ENCODE measurements at regions not wholly inside any gene's neighbourhood (a gene's known extent, or its start where the extent isn't known, plus 50 kb on each side); places are given as distances from the start of the nearest gene placed in this dataset.
"Not testable (repeated sequence)": the region's sequence is repeated elsewhere in the genome, so short reads cannot be mapped to it uniquely, and the experiment has no call there.

GRCh38 chr20:4635781-4636180 lies 50.5 kb upstream of the PRNP start:
- TF ChIP-seq, protein P1, sequence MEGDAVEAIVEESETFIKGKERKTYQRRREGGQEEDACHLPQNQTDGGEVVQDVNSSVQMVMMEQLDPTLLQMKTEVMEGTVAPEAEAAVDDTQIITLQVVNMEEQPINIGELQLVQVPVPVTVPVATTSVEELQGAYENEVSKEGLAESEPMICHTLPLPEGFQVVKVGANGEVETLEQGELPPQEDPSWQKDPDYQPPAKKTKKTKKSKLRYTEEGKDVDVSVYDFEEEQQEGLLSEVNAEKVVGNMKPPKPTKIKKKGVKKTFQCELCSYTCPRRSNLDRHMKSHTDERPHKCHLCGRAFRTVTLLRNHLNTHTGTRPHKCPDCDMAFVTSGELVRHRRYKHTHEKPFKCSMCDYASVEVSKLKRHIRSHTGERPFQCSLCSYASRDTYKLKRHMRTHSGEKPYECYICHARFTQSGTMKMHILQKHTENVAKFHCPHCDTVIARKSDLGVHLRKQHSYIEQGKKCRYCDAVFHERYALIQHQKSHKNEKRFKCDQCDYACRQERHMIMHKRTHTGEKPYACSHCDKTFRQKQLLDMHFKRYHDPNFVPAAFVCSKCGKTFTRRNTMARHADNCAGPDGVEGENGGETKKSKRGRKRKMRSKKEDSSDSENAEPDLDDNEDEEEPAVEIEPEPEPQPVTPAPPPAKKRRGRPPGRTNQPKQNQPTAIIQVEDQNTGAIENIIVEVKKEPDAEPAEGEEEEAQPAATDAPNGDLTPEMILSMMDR (IDR thresholded peaks at IDR 0.05; ENCODE audit: borderline replicate concordance, insufficient read depth, low read depth, low read length) = no peak
- H3K4me3 ChIP-seq (ENCODE audit: low read depth, low read length) = no peak overlapping the region

- TF ChIP-seq, protein P1 (IDR thresholded peaks at IDR 0.05; ENCODE audit: borderline replicate concordance, insufficient read depth, low read depth, low read length) = no peak
- no peak overlapping the region for H3K4me3 ChIP-seq (ENCODE audit: low read depth, low read length)
Measured at GRCh38 chr20:4635342-4635741, 50.9 kb upstream of the PRNP start.

- no peak overlapping the region for H3K4me3 ChIP-seq (ENCODE audit: low read depth, low read length)
- TF ChIP-seq, protein P1 (IDR thresholded peaks at IDR 0.05; ENCODE audit: borderline replicate concordance, insufficient read depth, low read depth, low read length) = no peak
Measured at GRCh38 chr20:4633780-4634179, 52.5 kb upstream of the PRNP start.

GRCh38 chr20:4633379-4633778 lies 52.9 kb upstream of the PRNP start:
- TF ChIP-seq, protein P1 (IDR thresholded peaks at IDR 0.05; ENCODE audit: borderline replicate concordance, insufficient read depth, low read depth, low read length) = no peak
- no peak overlapping the region for H3K4me3 ChIP-seq (ENCODE audit: low read depth, low read length)

- H3K4me3 ChIP-seq (ENCODE audit: low read depth, low read length) = no peak overlapping the region
- TF ChIP-seq, protein P1 (IDR thresholded peaks at IDR 0.05; ENCODE audit: borderline replicate concordance, insufficient read depth, low read depth, low read length) = no peak
Measured at GRCh38 chr20:4632876-4633275, 53.4 kb upstream of the PRNP start.

- no peak overlapping the region for H3K4me3 ChIP-seq (ENCODE audit: low read depth, low read length)
- TF ChIP-seq, protein P1 (IDR thresholded peaks at IDR 0.05; ENCODE audit: borderline replicate concordance, insufficient read depth, low read depth, low read length) = no peak
Measured at GRCh38 chr20:4626228-4626627, 60.0 kb upstream of the PRNP start.

DNA sequence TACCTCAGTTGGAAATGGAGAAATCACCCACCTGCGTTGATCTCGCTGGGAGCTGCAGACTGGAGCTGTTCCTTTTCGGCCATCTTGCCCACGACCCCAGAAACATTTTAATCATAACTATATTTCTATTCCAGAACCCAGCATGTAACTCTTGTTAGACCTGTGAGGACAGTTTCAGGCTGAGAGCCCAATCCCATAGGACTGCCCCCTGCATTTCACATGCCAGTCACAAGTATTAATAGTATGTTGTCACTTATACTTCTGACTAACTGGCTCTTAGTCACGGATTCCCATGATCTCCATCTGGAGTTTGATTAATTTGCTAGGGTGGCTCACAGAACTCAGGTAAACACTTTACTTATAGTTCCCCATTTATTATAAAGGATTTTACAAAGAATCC lies 60.6 kb upstream of the PRNP start:
- TF ChIP-seq, protein P1 (IDR thresholded peaks at IDR 0.05; ENCODE audit: borderline replicate concordance, insufficient read depth, low read depth, low read length) = no peak
- no peak overlapping the region for H3K4me3 ChIP-seq (ENCODE audit: low read depth, low read length)

- not testable (repeated sequence) for H3K4me3 ChIP-seq (ENCODE audit: low read depth, low read length)
Measured at GRCh38 chr20:4624675-4625336, 61.5 kb upstream of the PRNP start.

DNA sequence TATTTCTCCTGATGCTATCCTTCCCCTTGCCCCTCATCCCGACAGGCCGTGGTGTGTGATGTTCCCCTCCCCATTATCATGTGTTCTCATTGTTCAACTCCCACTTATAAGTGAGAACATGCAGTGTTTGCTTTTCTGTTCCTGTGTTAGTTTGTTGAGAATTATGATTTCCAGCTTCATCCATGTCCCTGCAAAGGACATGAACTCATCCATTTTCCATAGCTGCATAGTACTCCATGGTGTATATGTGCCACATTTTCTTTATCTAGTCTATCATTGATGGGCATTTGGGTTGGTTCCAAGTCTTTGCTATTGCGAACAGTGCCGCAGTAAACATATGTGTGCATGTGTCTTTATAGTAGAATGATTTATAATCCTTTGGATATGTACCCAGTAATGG lies 67.1 kb upstream of the PRNP start:
- not testable (repeated sequence) for H3K4me3 ChIP-seq (ENCODE audit: low read depth, low read length)
